Erythroblast (primary cell): ENCODE measurements at regions not wholly inside any gene's neighbourhood (a gene's known extent, or its start where the extent isn't known, plus 50 kb on each side); places are given as distances from the start of the nearest gene placed in this dataset.

Experiments used
- GATA1 ChIP-seq: IDR thresholded peaks from 2 replicates; pipeline ENCODE4 v1.6.1; 2011; ENCODE audit warnings: low read depth, mild to moderate bottlenecking, control low read depth, low read length, moderate library complexity
- POLR2A ChIP-seq: IDR thresholded peaks from 2 replicates; pipeline ENCODE4 v1.6.1; 2011; ENCODE audit warnings: mild to moderate bottlenecking, low read length

DNA sequence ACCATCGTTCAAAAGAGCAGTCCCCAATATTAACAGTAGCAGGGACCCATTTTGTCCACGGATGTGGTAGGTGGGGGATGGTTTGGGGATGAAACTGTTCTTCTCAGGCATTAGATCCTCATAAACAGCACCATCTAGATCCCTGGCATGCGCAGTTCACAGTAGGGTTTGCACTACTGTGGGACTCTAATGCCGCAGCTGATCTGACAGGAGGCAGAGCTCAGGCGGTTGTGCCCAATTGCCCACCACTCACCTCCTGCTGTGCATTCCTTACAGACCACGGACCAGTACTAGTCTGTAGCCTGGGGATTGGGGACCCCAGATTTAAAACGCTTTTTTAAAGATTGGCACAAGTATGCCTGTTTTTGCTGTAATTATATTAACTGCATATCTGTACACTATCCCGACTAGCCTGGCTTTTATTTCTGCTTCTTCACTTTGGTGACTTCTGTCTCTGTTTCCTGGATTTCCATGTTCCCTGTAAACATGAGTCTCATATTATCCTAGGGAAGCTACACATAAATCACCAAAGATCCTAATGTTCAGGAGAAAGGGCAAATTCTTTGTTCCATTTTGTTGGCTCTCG is 163.3 kb upstream of the AKR1E2 start:
- TF ChIP-seq POLR2A (no peak), GATA1 (no peak)
